Prostate gland (tissue), 2 donors: ENCODE measurements at regions not wholly inside any gene's neighbourhood (a gene's known extent, or its start where the extent isn't known, plus 50 kb on each side); places are given as distances from the start of the nearest gene placed in this dataset.

Experiments used
- DNase-seq: peaks from one replicate; pipeline ENCODE4 v3.0.0-alpha.2; 2019; ENCODE audit warnings: low spot score
- H3K27ac ChIP-seq, 2 donors: fragments of 200-600 bp; sonication (generic); 2 replicates each; pipeline ENCODE4 v1.5.1; 2017 to 2019
- H3K27me3 ChIP-seq: fragments of 200-600 bp; sonication (generic); replicated peaks from 2 replicates; pipeline ENCODE4 v1.5.1; 2019; ENCODE audit not compliant: insufficient read depth
- H3K36me3 ChIP-seq, 2 donors: fragments of 200-600 bp; sonication (generic); 1 replicate in 1 of 2; 2 replicates in 1 of 2; pipeline versions ENCODE4 v1.5.1 to v1.8.1; 2017 to 2019
- H3K4me1 ChIP-seq: fragments of 200-600 bp; sonication (generic); replicated peaks from 2 replicates; pipeline ENCODE4 v1.5.1; 2019
- H3K4me3 ChIP-seq, 2 donors: fragments of 200-600 bp; sonication (generic); 2 replicates each; pipeline ENCODE4 v1.5.1; 2017 to 2019
- H3K9me3 ChIP-seq: fragments of 200-600 bp; sonication (generic); 2 replicates; pipeline ENCODE4 v1.5.1; 2017
- POLR2A ChIP-seq: fragments of 450-650 bp; IDR thresholded peaks from one replicate; pipeline ENCODE4 v1.6.1; 2016; ENCODE audit warnings: antibody characterized with exemption, mild to moderate bottlenecking
- POLR2AphosphoS5 ChIP-seq: sonication (generic); formaldehyde crosslinking; IDR thresholded peaks from one replicate; pipeline ENCODE4 v1.6.1; 2017; ENCODE audit warnings: antibody characterized with exemption
- WGBS: methylation state at CpG from one replicate; pipeline ENCODE4 v1.1.5; 2018; 5-methylcytosine and 5-hydroxymethylcytosine counted together
- intact Hi-C: fragments of 100-400 bp; cut with DNase I; formaldehyde crosslinking; loops from one replicate; pipeline ENCODE4 v1.14.2; 2022
- TF ChIP-seq, protein P1 (sequence below), 4 experiments: fragments of 200-600 bp in 2 of 4; fragments of 450-650 bp in 2 of 4; sonication (generic) in 2 of 4; IDR thresholded peaks; 1 replicate in 3 of 4; 2 replicates in 1 of 4; pipeline ENCODE4 v1.5.1; 2016 to 2019; ENCODE audit warnings: antibody characterized with exemption in 4 of 4, mild to moderate bottlenecking in 2 of 4, moderate library complexity in 2 of 4

DNA sequence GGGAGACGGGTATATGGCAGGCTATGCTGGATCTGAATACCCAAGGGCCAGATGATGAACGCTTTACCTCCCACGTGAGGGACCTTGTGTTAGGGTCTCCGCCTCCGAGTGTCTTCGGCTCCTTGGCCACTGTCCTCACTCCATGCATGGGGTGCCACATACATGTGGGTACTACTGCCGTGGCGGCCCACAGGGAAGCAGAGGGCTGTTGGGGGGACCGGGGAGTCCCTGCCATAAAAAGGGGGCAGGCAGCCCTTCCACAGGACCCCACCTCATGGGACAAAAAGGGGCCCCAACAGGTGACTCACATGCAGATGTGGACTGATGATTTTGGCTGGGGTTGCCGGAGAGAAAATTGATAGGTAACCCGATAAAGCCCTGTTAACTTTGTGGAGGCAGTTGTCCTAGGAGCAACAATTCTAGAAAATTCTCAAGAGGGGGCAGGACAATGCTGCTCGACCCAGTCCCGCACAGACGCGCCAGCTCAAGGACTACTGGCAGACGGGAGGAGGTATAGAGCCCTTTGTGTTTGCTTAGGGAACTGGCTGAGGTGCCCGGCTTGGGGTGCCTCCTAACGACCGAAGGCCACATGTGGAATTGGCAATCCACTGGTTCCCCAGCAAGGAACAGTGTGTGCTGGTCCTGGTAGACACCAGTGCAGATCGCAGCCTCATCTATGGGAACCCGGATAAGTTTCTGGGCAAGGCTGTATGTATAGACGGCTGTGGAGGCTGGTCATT is 695.7 kb upstream of the AGA start:
- 93% methylated on average over 22 of the region's 22 CpGs for WGBS
- no peak overlapping the region for H3K27ac ChIP-seq
- H3K4me3 ChIP-seq = no peak overlapping the region
- intact Hi-C loops = no loop called here
- no peaks in the 10 kb centered on the region for H3K27me3 ChIP-seq
- H3K9me3 ChIP-seq = no peaks in the 10 kb centered on the region
- no peak for DNase-seq
- no peaks in the 10 kb centered on the region for H3K4me1 ChIP-seq
- TF ChIP-seq POLR2AphosphoS5 (no peak), POLR2A (no peak)
- TF ChIP-seq, protein P1, sequence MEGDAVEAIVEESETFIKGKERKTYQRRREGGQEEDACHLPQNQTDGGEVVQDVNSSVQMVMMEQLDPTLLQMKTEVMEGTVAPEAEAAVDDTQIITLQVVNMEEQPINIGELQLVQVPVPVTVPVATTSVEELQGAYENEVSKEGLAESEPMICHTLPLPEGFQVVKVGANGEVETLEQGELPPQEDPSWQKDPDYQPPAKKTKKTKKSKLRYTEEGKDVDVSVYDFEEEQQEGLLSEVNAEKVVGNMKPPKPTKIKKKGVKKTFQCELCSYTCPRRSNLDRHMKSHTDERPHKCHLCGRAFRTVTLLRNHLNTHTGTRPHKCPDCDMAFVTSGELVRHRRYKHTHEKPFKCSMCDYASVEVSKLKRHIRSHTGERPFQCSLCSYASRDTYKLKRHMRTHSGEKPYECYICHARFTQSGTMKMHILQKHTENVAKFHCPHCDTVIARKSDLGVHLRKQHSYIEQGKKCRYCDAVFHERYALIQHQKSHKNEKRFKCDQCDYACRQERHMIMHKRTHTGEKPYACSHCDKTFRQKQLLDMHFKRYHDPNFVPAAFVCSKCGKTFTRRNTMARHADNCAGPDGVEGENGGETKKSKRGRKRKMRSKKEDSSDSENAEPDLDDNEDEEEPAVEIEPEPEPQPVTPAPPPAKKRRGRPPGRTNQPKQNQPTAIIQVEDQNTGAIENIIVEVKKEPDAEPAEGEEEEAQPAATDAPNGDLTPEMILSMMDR (IDR thresholded peaks at IDR 0.05) = no peak
- H3K36me3 ChIP-seq = no peaks in the 10 kb centered on the region

DNA sequence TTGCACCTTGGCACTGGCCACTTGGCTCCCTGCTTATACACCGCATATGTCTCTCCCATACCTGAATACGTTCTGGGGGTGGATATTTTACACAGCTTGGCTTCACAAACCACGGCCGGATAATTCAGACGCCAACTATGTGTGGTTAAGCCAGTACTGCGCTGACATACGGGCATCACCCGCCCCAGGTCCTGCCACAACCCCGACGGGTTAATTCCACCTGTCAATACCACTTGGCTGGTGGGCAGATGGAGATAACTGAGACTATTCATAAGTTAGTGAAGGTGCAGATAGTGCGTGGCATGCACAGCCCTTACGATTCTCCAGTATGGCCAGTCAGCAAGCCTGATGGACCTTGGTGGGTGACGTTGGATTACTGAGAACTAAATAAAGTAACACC is 696.3 kb upstream of the AGA start:
- no peak for DNase-seq
- no peak overlapping the region for H3K4me3 ChIP-seq
- no peaks in the 10 kb centered on the region for H3K36me3 ChIP-seq
- TF ChIP-seq, protein P1 (IDR thresholded peaks at IDR 0.05) = no peak
- no peak for TF ChIP-seq POLR2AphosphoS5
- no peak for TF ChIP-seq POLR2A
- 98% methylated on average over 13 of the region's 13 CpGs for WGBS
- no peaks in the 10 kb centered on the region for H3K4me1 ChIP-seq
- no peak overlapping the region for H3K27ac ChIP-seq
- intact Hi-C loops = no loop called here
- H3K27me3 ChIP-seq = no peaks in the 10 kb centered on the region
- H3K9me3 ChIP-seq = no peaks in the 10 kb centered on the region

DNA sequence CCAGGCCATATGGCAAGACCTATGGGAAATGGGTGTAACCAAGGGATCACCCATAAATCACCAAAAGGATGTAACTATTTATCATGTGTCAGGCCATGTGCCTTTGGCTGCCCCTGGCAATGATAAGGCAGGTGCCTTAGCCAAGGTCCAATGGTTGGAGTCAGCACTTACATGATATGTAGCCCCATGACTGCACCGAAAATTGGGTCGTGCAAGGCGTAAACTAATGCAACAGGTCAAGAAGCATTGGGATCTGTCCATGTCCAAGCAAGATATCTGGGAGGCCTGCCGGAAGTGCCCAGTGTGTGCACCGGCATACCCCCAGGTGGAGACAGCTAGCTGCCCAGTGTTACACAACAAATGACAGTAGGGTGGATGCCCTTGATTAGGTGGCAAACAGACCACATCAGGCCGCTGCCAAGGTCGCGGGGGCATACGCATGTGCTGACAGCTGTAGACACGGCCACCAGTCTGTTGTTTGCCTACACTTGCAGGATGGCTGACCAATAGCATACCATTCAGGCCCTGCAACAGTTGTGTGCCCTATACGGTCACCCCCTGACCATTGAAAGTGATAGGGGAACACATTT is 698.2 kb upstream of the AGA start:
- 92% methylated on average over 9 of the region's 11 CpGs for WGBS
- H3K4me1 ChIP-seq = no peaks in the 10 kb centered on the region
- intact Hi-C loops = no loop called here
- no peak overlapping the region for H3K4me3 ChIP-seq
- DNase-seq = no peak
- no peak overlapping the region for H3K27ac ChIP-seq
- no peaks in the 10 kb centered on the region for H3K36me3 ChIP-seq
- H3K9me3 ChIP-seq = no peaks in the 10 kb centered on the region
- no peaks in the 10 kb centered on the region for H3K27me3 ChIP-seq
- TF ChIP-seq POLR2A (no peak), POLR2AphosphoS5 (no peak)
- TF ChIP-seq, protein P1 (IDR thresholded peaks at IDR 0.05) = no peak

DNA sequence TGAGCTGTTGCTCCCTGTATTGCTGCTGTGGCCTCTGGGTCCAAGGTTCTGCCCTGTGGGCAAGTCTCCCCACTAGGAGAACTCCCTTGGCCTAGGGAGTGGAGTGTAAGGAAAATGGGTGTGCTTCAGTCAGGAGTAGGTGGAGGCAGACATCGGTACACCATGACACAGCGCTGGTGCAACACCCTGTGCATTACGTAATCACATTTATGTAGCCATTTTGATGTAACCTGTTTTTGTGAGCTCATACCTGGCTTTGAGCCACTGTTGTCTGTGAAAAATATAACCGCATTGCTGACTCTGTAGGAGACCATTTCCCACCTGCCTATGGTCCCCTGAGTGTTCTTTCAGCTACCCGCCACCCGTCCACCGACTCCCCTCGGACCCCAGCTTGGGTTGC is 700.5 kb upstream of the AGA start:
- intact Hi-C loops = no loop called here
- Histone ChIP-seq H3K4me1 (no peaks in the 10 kb centered on the region), H3K27me3 (no peaks in the 10 kb centered on the region), H3K36me3 (no peaks in the 10 kb centered on the region), H3K4me3 (no peak overlapping the region), H3K27ac (no peak overlapping the region), H3K9me3 (no peaks in the 10 kb centered on the region)
- DNase-seq = no peak
- 91% methylated on average over 8 of the region's 8 CpGs for WGBS
- TF ChIP-seq POLR2A (no peak), POLR2AphosphoS5 (no peak)
- TF ChIP-seq, protein P1 (IDR thresholded peaks at IDR 0.05) = no peak

DNA sequence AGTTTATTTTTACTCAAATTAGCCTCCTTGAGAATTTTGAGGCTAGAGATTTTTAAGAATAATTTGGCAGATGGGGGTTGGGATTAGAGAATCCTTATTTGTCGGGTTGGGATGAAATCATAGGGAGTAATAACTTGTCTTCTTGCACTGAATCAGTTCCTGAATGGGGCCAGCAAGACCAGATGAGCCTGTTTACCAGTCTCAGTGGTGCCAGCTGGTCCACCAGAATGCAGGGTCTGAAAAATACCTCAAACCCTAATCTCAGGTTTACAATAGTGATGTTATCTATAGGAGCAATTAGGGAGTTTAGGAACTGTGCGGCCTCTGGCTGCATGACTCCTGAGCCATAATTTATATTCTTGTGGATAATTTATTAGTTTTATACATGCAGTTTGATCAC is 705.9 kb upstream of the AGA start:
- Histone ChIP-seq H3K4me1 (no peaks in the 10 kb centered on the region), H3K9me3 (no peaks in the 10 kb centered on the region), H3K4me3 (no peak overlapping the region), H3K27ac (no peak overlapping the region), H3K27me3 (no peaks in the 10 kb centered on the region), H3K36me3 (no peaks in the 10 kb centered on the region)
- WGBS = 49% methylated on average over 2 of the region's 2 CpGs
- no peak for DNase-seq
- no peak for TF ChIP-seq POLR2AphosphoS5
- no peak for TF ChIP-seq POLR2A
- TF ChIP-seq, protein P1 (IDR thresholded peaks at IDR 0.05) = no peak
- intact Hi-C loops = no loop called here
